Neural cell (in vitro differentiated cells): ENCODE measurements at regions not wholly inside any gene's neighbourhood (a gene's known extent, or its start where the extent isn't known, plus 50 kb on each side); places are given as distances from the start of the nearest gene placed in this dataset.

ENCODE experiments used
- CTCF ChIP-seq: fragments of 450-650 bp; IDR thresholded peaks from 2 replicates; pipeline ENCODE4 v1.5.1; 2014; ENCODE audit warnings: antibody characterized with exemption, mild to moderate bottlenecking, moderate library complexity; ENCODE audit not compliant: poor library complexity, severe bottlenecking
- EP300 ChIP-seq: fragments of 450-650 bp; conservative IDR thresholded peaks from 2 replicates; pipeline ENCODE4 v1.6.1; 2014; ENCODE audit warnings: antibody characterized with exemption, mild to moderate bottlenecking, moderate library complexity; ENCODE audit not compliant: poor library complexity, severe bottlenecking
- EZH2 ChIP-seq: fragments of 200-600, 300-800 bp; shearing (Covaris generic), sonication (generic); IDR thresholded peaks from 2 replicates; pipeline ENCODE4 v1.6.1; 2014; ENCODE audit warnings: antibody characterized with exemption, low read length, borderline replicate concordance, mild to moderate bottlenecking; ENCODE audit not compliant: insufficient read depth, poor library complexity, severe bottlenecking
- POLR2AphosphoS5 ChIP-seq: IDR thresholded peaks from 2 replicates; pipeline ENCODE4 v1.6.1; 2012
- RAD21 ChIP-seq: fragments of 450-650 bp; conservative IDR thresholded peaks from 2 replicates; pipeline ENCODE4 v1.6.1; 2014; ENCODE audit warnings: antibody characterized with exemption, mild to moderate bottlenecking, moderate library complexity
- SMC3 ChIP-seq: fragments of 450-650 bp; conservative IDR thresholded peaks from 2 replicates; pipeline ENCODE4 v1.6.1; 2014; ENCODE audit warnings: antibody characterized with exemption, mild to moderate bottlenecking, moderate library complexity; ENCODE audit not compliant: poor library complexity
- TAF1 ChIP-seq: IDR thresholded peaks from 2 replicates; pipeline ENCODE4 v1.6.1; 2012; ENCODE audit warnings: low read depth
- TF ChIP-seq, protein P1 (sequence below): IDR thresholded peaks from 2 replicates; pipeline ENCODE4 v1.6.1; 2012; ENCODE audit warnings: borderline replicate concordance

DNA sequence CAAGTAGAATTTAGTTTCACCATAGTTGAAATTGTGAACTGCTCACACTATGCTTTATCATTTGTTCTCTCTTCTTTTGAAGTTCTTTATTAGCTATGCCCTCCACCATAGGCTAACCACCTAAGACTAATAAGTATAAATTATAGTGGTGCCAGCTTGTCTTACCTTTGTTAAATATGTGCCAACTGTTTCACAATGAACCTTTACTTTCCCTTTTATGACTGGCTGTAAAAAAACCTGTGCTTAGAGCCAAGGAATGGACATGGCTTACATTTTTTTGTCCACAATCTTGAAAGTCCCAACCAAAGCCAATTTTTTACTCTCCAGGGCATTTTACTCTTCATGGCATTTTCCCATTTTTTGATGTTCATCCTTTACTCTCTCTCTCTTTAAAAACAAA, 123.5 kb upstream of the LEF1 start:
- TF ChIP-seq TAF1 = no peak
- TF ChIP-seq CTCF = no peak
- no peak for TF ChIP-seq EZH2
- TF ChIP-seq, protein P1, sequence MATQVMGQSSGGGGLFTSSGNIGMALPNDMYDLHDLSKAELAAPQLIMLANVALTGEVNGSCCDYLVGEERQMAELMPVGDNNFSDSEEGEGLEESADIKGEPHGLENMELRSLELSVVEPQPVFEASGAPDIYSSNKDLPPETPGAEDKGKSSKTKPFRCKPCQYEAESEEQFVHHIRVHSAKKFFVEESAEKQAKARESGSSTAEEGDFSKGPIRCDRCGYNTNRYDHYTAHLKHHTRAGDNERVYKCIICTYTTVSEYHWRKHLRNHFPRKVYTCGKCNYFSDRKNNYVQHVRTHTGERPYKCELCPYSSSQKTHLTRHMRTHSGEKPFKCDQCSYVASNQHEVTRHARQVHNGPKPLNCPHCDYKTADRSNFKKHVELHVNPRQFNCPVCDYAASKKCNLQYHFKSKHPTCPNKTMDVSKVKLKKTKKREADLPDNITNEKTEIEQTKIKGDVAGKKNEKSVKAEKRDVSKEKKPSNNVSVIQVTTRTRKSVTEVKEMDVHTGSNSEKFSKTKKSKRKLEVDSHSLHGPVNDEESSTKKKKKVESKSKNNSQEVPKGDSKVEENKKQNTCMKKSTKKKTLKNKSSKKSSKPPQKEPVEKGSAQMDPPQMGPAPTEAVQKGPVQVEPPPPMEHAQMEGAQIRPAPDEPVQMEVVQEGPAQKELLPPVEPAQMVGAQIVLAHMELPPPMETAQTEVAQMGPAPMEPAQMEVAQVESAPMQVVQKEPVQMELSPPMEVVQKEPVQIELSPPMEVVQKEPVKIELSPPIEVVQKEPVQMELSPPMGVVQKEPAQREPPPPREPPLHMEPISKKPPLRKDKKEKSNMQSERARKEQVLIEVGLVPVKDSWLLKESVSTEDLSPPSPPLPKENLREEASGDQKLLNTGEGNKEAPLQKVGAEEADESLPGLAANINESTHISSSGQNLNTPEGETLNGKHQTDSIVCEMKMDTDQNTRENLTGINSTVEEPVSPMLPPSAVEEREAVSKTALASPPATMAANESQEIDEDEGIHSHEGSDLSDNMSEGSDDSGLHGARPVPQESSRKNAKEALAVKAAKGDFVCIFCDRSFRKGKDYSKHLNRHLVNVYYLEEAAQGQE = no peak
- no peak for TF ChIP-seq EP300
- no peak for TF ChIP-seq POLR2AphosphoS5
- no peak for TF ChIP-seq RAD21
- TF ChIP-seq SMC3 = no peak
